GM21528 (cell line): ENCODE measurements at regions not wholly inside any gene's neighbourhood (a gene's known extent, or its start where the extent isn't known, plus 50 kb on each side); places are given as distances from the start of the nearest gene placed in this dataset.

Experiments used
- ATAC-seq: cut with Tn5 transposase; IDR thresholded peaks from one replicate; pipeline ENCODE4 v1.9.1; 2021; ENCODE audit warnings: mild to moderate bottlenecking, moderate library complexity; ENCODE audit not compliant: unreplicated experiment, low FRiP score

- no peak for ATAC-seq
Measured at GRCh38 chr17:14838567-14838966, 426.6 kb downstream of the PMP22 start.

DNA sequence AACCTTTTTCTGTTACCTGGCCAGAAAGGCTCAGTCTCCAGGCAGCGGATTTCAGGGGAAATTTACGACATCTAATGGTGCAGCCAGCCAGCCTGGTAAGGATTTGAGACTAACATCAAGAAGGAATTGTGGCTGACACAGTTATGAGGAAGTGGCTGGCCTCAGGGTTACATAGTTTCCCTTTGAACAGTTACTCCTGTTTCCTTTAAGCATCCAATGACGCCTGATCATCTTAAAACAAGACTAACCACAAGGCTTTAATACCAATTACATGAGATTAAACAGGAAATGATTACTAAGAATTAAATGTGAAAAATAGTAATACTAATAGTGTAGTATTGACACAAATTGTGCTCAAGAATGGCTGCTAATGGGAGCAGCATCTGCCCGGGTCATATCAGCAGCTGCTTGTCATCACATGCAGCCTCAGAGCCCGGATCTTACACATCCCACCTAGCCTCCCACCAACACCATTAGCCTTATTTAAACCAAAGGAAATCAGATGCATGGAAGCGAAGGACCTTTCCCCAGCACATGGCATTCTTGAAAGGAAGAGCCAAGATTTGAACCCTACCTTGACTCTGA lies 431.8 kb downstream of the PMP22 start:
- ATAC-seq, result no peak

- ATAC-seq, result no peak
Measured at GRCh38 chr17:14831491-14831890, 433.6 kb downstream of the PMP22 start.

- ATAC-seq, result no peak
Measured at GRCh38 chr17:14827396-14827919, 437.7 kb downstream of the PMP22 start.

GRCh38 chr17:14826358-14826757 lies 438.8 kb downstream of the PMP22 start:
- ATAC-seq, result no peak

DNA sequence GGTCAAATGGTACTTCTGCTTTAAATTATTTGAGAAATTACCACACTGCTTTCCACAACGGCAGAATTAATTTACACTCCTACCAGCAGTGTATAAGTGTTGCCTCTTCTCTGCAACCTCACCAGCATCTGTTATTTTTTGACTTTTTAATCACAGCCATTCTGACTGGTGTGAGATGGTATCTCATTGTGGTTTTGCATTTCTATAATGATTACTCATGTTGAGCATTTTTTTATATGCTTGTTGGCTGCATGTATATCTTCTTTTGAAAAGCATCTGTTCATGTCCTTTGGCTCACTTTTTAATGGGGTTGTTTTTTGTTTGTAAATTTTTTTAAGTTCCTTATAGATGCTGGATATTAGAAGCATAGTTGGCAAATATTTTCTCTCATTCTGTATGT lies 446.7 kb downstream of the PMP22 start:
- ATAC-seq, result no peak

DNA sequence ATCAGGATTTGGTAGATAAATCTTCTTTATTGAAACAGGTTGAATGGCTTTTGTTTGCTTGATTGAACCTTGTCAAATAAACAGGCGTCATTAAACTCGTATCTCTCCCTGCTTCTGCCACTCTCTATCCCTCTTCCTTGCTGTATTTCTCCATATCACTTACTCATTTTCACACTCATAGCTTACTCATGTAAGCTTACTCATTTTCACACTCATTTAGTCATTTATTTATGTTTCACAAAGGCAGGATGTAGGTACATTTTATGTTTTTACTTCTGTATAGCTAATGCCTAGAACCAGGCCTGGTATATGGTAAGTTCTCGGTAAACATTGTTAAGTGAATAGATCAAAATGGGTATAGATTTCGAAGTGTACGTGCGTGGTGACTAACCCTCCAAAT lies 450.0 kb downstream of the PMP22 start:
- no peak for ATAC-seq

GRCh38 chr17:14813649-14814370 lies 451.3 kb downstream of the PMP22 start:
- no peak for ATAC-seq

- ATAC-seq, result no peak
Measured at GRCh38 chr17:14808425-14808824, 456.7 kb downstream of the PMP22 start.

DNA sequence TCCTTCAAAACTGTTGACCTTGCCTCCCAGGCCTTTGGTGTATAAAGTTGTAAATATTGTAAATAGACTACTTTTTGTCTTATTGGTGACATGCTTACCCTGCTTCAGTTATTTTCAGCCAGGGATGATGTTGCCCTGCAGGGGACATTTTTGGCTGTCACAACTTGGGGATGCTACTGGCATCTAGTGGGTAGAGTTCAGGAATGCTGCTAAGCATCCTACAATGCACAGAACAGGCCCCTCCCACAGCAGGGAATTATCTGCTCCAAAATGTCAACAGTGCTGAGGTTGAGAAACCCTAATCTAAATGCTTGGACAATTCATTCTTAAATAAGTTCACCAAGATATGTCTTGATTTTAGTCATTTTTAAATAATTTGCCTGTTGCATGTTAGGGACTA lies 459.8 kb downstream of the PMP22 start:
- no peak for ATAC-seq

- no peak for ATAC-seq
Measured at GRCh38 chr17:14803826-14804225, 461.3 kb downstream of the PMP22 start.

- ATAC-seq, result no peak
Measured at GRCh38 chr17:14797801-14798200, 467.3 kb downstream of the PMP22 start.

DNA sequence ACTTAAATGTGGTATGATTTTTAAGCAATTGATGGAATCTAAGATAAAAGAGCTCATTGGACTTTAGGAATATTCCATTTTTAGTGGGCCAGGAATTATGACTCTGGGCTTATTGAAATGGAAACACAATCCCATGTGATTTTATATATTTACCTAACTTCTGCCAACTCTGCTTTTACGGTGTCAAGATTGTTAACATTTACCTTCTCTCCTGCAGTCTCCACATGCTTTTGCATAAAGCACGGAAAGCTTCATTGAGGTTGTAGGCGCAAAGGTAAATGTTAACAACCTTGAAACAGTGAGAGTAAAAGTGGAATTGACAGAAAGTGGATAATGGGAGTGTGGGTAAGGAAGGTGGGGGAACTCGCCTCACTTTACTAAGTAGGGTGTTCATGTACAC lies 468.1 kb downstream of the PMP22 start:
- ATAC-seq, result no peak

DNA sequence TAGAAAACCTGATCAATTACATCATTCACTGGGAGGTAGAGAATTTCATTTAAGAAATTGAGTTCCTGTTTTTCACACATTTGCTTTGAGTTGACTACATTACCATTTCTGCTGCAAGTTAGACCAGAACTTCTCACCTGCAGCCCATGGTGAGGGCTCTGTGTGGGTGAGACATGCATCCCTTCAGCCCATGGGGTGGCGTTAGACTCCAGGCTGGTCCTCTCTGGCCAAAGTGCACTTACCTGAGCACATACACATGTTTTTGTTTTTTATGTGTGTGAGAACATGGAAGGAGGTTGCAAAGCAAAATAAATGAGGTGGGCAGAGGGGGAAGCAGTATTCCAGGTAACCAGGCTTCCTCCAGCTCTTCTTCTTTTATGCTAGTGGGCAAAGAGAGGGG lies 470.2 kb downstream of the PMP22 start:
- ATAC-seq, result no peak

GRCh38 chr17:14793237-14793636 lies 471.9 kb downstream of the PMP22 start:
- no peak for ATAC-seq

DNA sequence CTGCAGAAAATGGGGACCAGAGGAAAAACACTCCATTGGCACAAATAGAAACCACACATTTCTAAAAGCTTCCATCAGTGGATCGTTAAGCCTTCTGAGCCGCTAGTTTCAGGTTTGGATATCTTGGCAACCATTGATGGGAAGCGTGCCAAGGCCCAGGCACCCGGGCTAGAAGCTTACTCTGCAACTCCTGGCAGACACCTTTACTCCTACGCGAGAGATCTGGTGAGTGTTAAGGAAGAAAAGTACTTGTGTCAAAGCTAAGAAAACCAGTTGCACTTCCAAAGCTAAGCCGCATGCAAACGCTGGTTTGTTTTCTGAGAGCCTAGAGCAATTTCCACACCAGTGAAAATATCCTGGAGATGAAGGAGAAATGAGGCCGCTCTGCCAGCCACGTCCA lies 472.4 kb downstream of the PMP22 start:
- ATAC-seq, result no peak

GRCh38 chr17:14791221-14791620 lies 473.9 kb downstream of the PMP22 start:
- ATAC-seq, result no peak

DNA sequence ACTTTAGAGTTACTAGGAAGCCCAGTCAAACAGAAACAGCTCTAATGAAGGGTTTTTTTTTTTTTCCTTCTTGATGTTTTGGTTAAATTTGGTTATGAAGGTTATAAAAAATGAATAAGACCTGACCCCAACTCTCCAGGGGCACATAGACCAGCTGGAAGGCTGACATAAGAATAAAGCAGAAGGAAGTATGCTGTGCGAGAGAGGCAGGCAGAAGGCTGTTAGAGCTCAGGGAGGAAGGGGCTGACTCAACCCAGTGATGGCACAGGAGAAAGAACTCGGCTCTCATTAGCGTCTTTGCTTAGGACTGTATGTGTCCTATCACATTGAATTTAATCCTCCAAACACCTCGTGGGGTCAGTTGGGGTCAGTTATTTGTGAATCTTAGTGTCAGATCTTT lies 474.6 kb downstream of the PMP22 start:
- ATAC-seq, result no peak

DNA sequence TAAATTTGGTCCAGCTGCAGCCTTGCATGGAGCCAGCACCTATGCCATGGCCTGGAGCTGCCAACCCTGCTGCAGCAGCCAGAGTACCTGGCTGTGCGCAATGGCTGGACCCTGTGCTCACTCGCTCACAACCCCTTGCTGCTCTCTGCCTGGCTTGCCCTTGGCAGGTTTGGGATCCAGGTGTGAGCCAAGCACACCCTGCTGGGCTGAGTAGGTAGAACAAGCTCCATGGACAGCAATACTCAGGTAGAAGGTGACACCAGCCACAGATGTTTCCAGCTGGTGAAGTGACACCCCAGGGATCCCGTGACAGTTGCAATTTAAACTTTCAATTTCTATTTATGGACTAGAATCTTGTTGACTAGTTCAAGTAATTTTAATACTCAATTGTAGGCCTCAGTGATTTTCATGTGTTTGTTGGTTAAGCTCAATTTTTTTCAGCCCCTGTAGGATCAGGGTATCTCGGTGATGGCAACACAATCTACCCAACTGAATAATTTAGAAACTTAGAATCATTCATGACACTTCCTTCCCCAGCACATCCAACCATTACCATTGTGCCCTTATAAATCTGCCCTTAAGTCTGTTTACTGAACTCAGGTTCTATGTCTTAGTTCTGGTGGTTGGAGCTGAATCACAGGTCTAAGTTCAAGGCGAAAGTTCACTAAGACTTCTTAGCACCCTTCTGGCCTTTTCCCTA lies 480.0 kb downstream of the PMP22 start:
- ATAC-seq, result peak; percentile 85

- no peak for ATAC-seq
Measured at GRCh38 chr17:14781123-14781522, 480.2 kb downstream of the HS3ST3B1 start.

DNA sequence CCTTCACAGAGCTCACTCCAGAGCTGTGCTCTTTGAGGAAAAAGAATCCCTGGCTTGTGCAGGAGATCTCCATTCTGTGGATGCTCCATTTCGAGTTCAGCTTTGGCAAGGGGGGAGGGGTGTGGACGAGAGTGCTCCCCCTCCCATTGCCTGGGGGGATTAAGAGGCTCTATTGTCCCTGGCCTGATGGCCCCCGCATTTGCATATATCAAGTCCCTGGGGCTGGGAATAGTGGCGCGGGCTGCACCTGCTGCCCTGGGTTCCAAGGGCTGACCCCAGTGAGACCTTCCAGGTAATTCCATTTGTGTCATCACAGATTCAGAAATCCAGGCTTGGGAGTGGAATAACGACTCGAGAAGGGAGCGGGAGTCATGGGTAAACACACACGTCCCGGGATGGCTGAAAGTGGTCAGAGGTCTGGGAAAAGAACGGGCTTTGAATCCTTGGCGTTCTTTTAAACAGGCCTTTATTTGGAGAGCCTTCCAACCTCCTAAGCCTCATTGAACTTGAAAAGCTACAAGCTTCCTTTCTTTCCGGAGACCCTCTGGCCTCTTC lies 479.3 kb downstream of the HS3ST3B1 start:
- no peak for ATAC-seq
